ENCODE measurements at regions not wholly inside any gene's neighbourhood (a gene's known extent, or its start where the extent isn't known, plus 50 kb on each side); places are given as distances from the start of the nearest gene placed in this dataset.
A peak's percentile ranks its signal among the peaks of the same experiment; 100 is the strongest.

DNA sequence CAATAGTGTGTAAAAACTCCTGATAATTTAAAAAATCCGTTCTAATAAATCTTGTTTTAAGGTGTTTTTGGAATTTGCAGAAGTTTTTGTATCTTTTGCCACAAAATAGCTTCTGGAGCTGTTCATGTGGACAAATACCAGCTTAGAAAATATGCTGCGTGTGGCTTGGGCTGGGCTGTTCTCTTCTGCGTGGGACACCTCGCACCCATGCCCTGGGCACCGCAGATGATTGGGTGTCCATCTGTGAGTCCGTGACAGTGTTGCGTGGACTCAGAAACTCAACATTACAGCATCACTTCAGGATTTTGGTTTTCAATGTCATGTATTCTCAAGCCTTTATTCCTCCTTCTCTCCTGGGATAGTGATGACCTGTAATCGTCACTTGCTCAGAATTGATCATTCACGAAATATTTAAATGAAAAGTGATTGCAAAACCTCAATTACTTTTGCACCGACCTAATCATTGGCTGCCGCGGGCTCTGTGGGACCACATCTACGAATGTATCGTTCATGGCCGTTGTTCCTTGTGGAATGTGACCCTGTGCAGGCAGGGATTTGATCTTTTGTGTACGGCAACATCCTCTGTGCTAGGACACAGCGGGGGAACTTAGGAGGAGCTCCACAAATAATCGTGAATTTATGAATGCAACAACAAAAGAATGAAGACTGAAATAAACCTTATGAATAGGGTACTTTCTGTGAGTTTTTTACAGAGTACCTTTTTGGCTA lies 210.3 kb upstream of the FOXF1 start:
- no peak for DNase-seq (ENCODE audit: low spot score)

DNA sequence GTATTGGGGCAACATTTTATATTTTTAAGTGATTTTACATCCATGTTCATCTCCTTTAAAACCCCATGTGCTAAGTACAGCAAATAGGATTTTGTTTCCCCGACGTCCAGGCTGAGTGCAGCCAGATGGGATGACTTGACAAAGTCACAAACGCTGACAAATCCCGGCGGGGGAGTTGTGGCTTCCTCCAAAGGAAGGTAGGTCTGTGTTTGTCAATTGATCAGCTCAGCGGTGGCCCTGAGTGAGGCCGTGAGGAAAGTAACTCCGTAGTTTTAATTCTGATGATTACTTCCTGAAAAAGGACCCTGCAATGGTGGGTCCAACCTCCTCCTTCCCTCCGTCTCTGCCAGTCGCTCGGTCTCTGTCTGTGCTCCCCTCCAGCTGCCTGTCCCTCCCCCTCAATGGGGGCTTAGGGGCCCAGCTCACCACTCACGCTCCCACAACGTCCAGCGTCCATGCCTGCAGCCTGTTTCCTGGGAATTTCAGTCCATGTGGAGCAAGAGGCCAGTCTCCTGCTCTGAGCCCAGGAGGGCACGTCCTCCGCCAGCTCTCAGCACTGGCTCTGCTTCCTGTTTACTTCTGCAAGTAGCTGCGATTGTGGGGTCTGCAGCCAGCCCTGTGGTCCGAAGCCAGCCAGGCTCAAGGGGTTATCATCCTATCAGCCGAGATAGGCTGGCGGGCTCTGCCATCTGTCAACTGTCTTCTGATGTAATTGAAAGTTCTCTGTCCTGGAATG lies 209.4 kb upstream of the FOXF1 start:
- no peak for DNase-seq (ENCODE audit: low spot score)

DNA sequence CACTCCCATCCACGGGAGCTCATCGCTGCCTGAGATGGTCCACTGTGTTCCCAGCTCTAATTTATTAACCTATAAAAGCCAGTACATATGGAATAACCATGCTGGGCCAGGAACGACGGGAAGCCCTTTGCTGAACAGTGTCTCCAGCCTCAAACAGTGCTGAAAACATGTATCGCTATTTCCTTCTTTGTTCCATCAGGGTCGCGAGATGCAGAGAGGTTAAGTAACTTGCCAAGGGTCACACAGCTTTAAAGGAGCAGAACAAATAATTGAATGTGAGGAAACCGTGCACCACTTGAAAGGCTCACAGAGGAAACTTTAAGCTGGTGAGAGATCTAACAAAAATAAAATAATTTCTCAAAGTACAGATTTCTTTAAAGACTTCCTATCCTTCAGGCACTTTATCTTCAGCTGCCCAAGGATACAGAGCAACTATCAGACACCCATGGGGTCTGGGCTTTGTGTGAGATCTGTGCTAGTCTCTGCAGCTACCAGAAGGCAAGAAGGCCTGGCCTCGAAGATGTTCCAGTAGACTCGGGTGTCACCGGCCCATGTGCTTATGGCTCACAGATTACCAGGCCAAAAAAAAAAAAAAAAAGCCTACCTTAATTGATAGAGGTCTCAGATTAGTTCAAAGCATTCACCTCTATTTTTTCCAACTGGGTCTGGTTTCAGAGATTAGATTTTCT lies 207.8 kb upstream of the FOXF1 start:
- no peak for DNase-seq (ENCODE audit: low spot score)

DNA sequence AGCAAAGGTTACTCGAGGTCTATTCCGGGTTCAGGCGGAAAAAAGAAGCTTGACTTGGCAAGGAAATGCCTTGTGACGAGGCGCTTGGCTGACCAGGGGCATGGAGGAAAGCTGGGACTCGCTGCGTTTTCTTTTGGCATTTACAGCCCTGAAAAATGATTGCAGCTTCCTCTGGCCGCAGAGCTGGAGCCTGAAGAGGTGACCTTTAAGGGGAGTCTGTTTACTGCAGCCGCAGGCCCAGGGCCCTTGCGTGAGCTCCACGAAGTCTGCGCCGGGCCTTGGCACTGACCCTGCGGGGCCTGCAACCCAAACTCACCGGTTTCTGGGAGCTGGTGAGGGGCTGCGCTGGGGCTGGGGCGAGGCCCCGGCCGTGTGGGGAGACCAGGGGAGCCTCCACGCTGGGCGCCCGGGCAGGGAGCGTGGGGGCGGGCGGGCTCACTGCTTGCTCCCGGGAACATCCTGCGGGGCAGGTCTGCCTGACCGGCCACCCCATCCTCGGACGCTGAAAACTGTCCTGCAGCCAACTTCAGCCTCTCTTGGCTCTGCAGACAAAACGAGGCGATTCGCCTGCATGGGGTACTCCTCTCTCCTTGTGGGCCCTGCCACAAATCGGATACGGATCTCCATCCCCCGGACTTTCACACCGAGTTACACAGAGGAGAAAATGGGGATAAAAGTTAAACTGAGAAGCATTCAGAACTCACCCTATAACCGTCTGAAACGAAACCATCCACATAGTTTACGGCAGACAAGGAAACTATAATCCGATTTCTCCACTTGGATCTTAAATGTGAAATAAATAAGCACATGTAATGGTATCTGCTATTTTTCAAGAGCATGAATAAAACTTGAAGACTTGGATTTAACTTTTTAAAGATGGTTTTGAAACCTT lies 206.3 kb upstream of the FOXF1 start:
- DNase-seq (ENCODE audit: low spot score): no peak

DNA sequence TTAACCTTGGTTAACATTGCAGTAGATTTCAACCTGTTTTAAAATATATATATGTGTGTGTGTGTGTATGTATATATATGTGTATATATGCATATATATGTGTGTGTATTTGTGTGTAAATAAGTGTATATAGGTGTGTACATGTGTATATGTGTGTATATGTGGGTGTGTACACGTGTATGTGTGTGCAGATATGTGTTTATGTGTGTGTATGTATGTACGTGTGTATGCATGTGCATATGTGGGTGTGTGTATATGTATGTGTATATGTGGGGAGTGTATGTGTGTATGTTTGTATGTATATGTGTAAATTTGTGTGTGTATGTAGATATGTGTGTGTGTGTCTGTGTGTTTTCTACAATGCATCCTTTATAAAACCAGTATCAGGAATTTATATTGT lies 205.5 kb upstream of the FOXF1 start:
- no peak for DNase-seq (ENCODE audit: low spot score)

DNA sequence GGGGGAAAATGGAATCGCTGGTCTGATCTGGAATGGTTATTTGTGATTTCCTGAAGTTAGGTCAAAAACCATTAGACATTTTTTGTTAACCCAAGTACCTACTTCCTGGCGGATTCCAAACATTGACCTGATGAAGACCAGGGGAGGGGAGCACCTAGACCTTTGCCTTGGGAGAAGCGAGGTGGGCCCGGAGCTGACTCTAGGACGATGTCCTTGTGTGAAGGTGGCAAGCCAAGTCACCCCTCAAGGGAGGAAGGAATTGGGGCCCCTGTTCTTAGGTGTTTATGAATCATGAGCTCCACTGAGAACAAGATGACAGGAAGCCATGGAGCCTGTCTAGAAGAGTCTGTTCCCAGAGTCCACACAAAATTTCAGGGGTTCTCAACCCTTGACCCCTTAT lies 204.9 kb upstream of the FOXF1 start:
- DNase-seq (ENCODE audit: low spot score): no peak

DNA sequence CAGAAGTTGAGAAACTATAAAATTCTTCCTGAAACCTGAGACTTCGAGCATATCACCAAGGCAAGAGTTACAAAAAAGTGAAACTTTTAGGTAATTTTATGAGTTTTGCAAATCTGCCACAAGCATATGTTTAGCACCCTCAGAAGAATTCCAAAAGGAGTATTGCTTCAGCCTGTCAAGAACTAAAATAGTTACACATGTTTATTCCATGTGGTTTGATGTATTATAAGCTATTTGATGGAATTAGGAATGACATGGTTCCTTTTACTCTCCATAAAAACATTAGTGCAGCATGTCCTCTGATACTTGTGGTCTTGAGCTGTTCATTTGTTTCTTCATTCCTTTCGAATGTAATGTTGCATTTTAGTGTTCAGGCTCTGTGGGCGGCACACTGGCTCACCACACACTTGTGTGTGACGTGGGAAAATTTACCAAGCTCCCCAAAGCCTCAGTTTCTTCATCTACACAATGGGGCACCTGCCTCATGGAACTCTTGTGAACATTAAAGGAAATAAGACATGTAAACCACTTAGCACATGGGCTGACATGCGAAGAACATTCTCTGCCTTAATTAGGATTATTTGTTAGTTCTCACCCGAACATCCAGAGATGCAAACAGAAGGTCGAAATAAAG lies 204.2 kb upstream of the FOXF1 start:
- no peak for DNase-seq (ENCODE audit: low spot score)

DNA sequence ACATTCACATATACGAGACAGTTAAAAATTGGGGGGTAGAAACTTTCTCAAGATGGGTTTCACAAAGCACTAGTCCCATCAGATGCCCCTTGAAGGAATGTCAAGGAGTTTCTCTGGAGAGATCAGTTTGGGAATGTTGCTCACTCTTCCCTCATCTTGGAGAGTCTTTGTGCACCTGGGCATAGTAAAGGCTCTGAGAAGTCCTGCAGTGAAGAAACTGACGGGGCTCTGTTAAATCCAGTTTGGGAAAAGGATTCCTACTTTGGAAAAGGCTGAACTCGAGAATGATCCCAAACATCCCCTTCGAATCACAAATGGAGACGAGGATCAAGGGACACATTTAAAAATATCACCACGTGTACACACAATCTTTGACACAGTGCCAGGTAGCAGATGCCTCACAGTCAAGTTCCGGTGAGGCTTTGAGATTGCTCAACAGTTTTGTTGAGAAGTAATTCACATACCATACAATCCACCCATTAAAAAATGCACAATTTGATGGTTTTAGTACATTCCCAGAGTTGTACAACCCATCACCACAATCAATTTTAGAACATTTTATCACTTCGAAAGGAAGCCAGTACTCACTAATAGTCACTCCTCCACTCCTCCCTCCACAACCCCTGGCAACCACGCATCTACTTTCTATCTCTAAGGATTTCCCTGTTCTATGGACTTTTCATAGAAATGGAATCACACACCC lies 203.4 kb upstream of the FOXF1 start:
- no peak for DNase-seq (ENCODE audit: low spot score)

DNA sequence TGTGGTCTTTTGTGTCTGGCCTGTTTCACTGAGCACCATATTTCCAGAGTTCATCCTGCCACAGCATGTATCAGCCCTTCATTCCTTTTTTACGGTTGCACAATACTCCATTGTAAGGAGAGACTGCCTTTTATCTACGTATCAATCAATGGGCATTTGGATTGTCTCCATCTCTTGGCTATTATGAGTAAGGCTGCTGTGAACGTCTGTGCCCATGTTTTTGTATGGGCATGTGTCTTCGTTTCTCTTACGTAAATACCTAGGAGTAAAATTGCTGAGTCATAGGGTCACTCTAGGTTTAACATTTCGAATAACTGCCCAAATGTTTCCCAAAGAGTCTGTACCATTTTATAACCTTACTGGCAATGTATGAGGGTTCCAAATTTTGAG lies 202.8 kb upstream of the FOXF1 start:
- no peak for DNase-seq (ENCODE audit: low spot score)

DNA sequence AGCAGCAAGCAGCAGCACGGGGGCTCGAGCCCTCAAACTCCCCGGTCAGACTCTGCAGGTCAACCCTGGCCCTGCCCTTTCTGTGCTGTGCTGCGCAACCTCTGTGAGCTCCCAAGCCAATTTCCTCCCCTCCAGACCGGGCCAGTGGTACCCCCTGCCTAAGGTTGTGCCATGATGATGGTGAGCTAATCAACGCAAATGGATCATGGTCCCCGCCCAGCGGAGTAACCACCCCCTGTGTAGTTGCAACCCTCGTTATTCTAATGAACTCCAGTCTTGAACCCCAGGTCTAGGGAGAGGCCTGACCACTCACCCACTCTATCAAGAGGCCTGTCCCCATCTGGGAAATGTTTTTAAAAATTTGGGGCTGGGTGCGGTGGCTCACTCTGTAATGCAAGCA lies 201.8 kb upstream of the FOXF1 start:
- no peak for DNase-seq (ENCODE audit: low spot score)

DNA sequence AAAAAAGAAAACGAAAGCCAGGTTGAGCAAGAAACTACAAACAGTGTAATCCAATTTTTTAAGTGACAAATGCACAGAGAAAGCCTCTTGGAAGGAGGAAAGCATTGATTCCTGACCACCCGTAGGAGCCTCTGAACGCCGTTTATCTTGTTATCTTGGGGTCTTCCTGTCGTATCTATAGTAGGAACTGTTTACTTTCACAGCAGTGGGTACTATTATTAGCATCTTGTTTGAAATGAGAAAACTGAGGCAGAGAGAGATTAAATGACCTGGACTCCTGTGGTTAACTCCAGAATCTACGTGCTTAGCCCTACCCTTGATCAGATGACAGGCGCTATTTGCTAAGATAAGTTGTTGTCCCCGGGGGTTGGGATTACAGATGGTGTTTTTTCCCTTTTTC lies 196.7 kb upstream of the FOXF1 start:
- DNase-seq (ENCODE audit: low spot score): no peak

DNA sequence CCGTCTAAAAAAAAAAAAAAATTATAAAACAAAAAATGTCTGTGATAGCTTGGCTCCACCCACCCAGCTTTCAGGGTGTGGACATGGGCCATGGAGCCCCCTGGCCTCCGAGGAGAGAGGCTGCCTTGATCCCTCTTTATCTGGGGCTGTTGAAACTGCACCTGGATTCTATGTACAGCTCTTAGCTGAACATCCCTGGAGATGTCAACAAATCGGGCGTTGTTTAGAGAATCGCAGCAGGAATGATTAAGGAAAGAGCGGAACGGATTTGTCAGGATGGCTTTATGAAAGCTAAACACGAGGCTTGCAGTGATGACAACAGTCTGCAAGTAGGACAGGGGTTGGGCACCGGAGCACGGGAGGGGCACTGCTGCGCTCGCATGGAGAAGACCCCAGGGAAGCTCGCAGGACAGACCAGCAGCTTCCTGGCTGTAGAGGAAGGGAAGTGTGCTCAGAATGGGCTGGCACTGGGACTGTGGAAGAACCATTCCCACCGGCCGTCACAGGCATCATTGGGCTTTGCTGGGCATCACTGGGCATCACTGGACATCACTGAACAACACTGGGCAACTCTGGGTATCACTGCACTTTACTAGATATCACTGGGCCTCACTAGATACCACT lies 195.8 kb upstream of the FOXF1 start:
- no peak for DNase-seq (ENCODE audit: low spot score)

DNA sequence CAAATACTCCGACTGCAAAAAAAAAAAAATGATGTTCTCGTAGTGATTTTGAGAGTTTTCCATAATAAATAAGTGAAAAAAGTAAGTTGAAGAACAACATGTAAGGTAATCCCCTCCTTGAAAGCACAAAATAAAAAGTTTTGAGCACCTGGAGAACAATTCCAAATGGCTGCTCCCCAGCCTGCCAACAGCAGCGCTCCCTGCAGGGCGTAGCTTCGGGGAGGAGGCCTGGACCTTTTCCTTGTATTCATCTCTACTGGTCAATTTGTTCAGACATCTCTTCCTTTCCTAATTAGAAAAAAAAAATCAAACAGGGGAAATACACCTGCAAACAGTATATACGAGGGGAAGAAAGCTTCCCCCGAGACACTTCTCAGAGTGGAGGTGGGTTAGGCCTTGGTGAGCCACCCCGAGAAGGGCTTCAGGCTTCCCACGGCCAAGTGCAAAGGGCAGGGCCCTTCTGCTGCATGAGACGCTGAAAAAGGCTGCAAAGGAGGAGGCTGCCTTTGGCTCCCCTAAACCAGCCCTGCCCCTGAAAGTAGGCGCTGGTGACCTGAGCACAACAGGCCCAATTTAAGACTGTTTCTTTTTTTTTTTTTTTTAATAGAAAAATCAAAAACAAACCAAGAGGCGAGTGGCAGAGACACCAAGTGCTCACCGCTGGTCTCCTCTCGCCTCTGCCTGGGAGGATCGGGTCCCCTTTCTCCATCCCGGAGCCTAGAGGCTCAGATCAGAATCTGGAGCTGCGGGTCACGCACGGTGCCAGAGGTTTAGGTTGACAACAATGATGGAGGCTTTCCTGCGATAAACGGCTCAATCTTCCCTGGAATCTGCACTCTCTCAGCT lies 193.1 kb upstream of the FOXF1 start:
- no peak for DNase-seq (ENCODE audit: low spot score)

DNA sequence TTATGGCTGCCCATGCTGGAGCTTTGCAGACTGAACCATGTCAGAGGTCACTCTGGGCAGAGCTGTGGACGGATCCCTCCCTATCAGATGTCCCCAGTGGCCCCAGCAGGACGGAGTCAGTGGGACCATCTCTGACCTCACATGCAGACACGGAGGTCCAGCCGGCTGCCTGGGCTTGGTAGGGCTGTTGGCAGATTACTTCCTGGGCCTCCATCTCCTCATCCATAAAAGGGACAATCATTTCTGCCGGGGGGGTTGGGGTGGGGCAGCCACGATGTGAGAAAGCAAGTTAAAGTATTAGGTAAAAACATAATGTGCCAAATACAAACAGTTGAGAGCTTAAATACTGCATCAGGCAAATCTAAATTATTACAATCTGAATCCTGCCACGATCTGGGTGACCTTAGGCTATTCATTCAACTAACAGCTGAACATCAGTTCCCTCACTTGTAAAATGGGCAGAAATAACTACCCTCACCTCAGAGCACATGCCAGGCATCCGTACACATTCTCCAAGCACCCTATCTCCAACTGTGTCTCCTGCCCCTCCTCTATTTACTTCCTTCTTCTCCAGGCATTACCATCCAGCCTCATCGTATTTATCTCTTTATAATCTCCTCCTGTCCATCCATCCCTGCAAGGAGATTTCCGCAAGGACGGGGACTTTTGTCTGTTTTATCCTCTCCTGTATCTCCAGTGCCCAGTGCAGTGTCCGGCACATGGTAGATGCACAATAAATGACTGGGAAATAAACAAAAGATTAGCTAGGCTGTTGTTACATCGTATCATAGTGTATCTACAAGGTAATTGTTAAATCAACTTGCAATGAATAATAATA lies 192.3 kb upstream of the FOXF1 start:
- DNase-seq (ENCODE audit: low spot score): no peak

DNA sequence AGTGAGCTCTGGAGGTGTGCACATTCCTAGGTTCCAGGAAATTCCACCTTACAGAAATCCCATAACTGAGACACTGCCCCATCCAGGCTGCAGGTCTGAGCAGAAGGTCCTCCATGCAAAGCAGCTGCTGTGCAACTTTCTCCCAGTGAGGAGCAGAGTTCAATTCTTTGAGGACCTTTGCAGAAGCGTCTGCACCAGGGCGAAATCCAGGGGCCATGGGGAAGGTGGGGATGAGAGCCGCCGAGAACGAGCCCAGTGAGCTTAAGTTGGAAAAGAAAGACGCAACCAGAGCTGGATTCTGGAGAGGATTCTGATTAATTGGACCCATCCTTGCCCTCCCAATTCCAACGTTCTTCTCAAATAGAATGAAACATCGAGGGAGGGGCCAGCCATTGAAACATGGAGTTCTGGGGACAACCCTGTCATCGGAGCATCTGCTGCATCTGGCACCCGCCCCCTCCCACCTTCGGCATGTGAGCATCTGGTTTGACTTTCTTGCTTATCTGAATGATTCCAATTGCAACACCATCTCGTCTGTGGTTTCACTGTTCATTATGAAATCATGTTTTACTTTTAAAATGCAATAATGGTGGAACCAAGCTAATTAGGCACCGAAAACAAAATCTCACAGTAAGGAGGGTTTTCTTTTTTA lies 190.6 kb upstream of the FOXF1 start:
- peak; percentile 30 for DNase-seq (ENCODE audit: low spot score)

DNA sequence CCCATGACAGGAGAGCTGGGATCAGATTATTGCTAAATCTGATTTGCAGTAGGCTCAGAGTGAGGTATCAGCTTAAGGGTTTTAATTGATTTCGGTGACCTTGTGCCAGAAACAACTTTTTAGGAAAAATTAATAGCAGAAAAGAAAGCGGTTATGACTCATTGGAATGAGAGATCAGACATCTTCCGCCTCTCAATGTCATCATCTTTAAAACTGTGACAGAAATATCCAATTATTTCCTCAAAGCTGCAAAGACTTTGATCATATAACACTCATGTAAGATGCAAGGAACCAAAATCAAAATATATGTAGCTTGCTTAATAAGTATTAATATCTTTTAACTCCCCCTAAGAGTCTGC lies 190.1 kb upstream of the FOXF1 start:
- DNase-seq (ENCODE audit: low spot score): no peak

DNA sequence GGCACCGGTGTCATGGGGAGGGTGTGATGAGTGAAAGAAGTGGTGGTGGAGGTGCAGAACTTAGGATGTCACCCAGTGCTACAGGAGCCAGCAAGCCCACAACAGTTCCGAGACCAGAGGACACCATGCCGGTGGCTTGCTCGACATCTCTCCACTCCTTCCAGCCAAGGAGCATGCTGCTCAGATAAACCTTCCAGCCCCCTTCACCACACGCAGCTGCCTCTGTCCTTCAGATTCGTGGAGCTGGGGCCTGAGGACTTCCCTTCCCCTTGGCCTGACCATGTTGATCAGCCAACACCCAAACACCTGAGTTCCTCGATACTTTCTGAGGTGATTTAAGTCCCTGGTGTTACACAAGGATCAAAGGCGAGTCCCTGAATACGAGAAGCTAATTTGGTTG lies 188.8 kb upstream of the FOXF1 start:
- no peak for DNase-seq (ENCODE audit: low spot score)

DNA sequence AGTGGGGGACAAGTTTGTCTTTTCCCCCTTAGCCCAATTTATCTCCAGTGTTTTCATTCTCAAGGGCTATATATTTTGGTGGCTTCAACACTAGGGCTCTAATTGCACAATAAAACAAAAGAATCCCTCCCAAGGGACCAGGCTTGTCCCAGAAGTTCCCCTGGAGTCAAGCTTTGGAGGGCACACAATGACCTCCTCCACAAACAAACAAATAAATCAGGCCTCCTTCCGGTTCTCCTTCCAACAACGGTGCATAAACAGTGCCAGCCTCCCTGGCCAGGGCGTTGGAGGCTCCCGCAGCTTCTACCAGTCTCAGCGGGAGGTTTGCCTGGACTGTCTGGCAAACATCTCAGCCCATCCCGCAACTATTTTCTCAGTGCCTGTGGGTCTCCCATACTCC lies 188.0 kb upstream of the FOXF1 start:
- DNase-seq (ENCODE audit: low spot score): no peak
